Endothelial cell of umbilical vein (primary cell): ENCODE measurements at regions not wholly inside any gene's neighbourhood (a gene's known extent, or its start where the extent isn't known, plus 50 kb on each side); places are given as distances from the start of the nearest gene placed in this dataset.

ENCODE experiments used
- BruUV-seq: library from RNA; stranded (reverse); fragments of 400-500 nt; replicated peaks from 2 replicates; lab custom pipeline; 2021; lab: Mats Ljungman, UMichigan
- CTCF ChIA-PET: fragments of 300-600, 350-600 bp; sonication (Branson Sonifier 250); formaldehyde crosslinking; loops from one replicate; lab custom pipeline; 2021; ENCODE audit warnings: antibody characterized with exemption, inconsistent platforms; lab: Charles Lee
- POLR2A ChIA-PET: fragments of 300-600, 350-600 bp; sonication (Branson Sonifier 250); formaldehyde crosslinking; loops from one replicate; lab custom pipeline; 2021; ENCODE audit warnings: antibody characterized with exemption, inconsistent platforms; lab: Charles Lee
- DNase-seq: peaks from one replicate; pipeline ENCODE4 v3.0.0-alpha.2; 2011; ENCODE audit warnings: low read depth, low spot score
- FAIRE-seq: peaks from 2 replicates; lab custom pipeline; 2011; peaks lifted over from hg19 to GRCh38; lab: Jason Lieb, UNC
- H2AFZ ChIP-seq: 2 replicates; pipeline ENCODE4 v1.6.0; 2012; ENCODE audit warnings: low read depth, low read length, control low read depth, inconsistent platforms
- H3K27ac ChIP-seq: 2 replicates; pipeline ENCODE4 v1.5.1; 2011; ENCODE audit warnings: low read depth, mild to moderate bottlenecking, control low read depth, low read length, moderate library complexity; ENCODE audit not compliant: insufficient read depth
- H3K27me3 ChIP-seq, 2 experiments: 2 replicates each; pipeline versions ENCODE4 v1.6.0 to v1.6.1; 2011; ENCODE audit warnings: low read length in 2 of 2, mixed read lengths in 1 of 2; ENCODE audit not compliant: control insufficient read depth in 2 of 2, insufficient read depth in 2 of 2
- H3K36me3 ChIP-seq, 2 experiments: 2 replicates in 1 of 2; 3 replicates in 1 of 2; pipeline ENCODE4 v1.5.1; 2011; ENCODE audit warnings: low read length in 2 of 2, mild to moderate bottlenecking in 1 of 2, moderate library complexity in 1 of 2; ENCODE audit not compliant: control insufficient read depth in 2 of 2, insufficient read depth in 2 of 2; ENCODE audit errors: extremely low read depth in 1 of 2
- H3K4me1 ChIP-seq: 3 replicates; pipeline ENCODE4 v1.5.1; 2011; ENCODE audit warnings: mild to moderate bottlenecking, low read length; ENCODE audit not compliant: control insufficient read depth, insufficient read depth; ENCODE audit errors: extremely low read depth
- H3K4me2 ChIP-seq: 2 replicates; pipeline ENCODE4 v1.6.1; 2011; ENCODE audit warnings: low read length, control low read depth, mixed read lengths; ENCODE audit not compliant: insufficient read depth
- H3K4me3 ChIP-seq, 3 experiments: fragments of 200-600 bp in 1 of 3; sonication (generic), shearing (Covaris generic) in 1 of 3; replicated peaks in 1 of 3; 2 replicates each; pipeline ENCODE4 v1.5.1; 2011 to 2016; ENCODE audit warnings: control low read depth in 3 of 3, low read length in 3 of 3, mild to moderate bottlenecking in 2 of 3, inconsistent platforms in 1 of 3, low read depth in 1 of 3, moderate library complexity in 1 of 3; ENCODE audit not compliant: insufficient read depth in 1 of 3
- H3K79me2 ChIP-seq: 2 replicates; pipeline ENCODE4 v1.6.0; 2012; ENCODE audit warnings: low read length, inconsistent platforms; ENCODE audit not compliant: control insufficient read depth, insufficient read depth
- H3K9ac ChIP-seq: replicated peaks from 2 replicates; pipeline ENCODE3; 2011; ENCODE audit warnings: low read length, control low read depth; ENCODE audit not compliant: insufficient read depth; ENCODE audit errors: extremely low read depth
- H3K9me1 ChIP-seq: replicated peaks from 3 replicates; pipeline ENCODE4 v1.6.0; 2011; ENCODE audit warnings: mild to moderate bottlenecking, low read length; ENCODE audit not compliant: control insufficient read depth, insufficient read depth; ENCODE audit errors: extremely low read depth
- H3K9me3 ChIP-seq: replicated peaks from 2 replicates; pipeline ENCODE4 v1.5.1; 2012; ENCODE audit warnings: low read length, inconsistent platforms; ENCODE audit not compliant: control insufficient read depth, insufficient read depth
- H4K20me1 ChIP-seq: replicated peaks from 2 replicates; pipeline ENCODE3; 2011; ENCODE audit warnings: mild to moderate bottlenecking, low read length; ENCODE audit not compliant: control insufficient read depth, insufficient read depth; ENCODE audit errors: extremely low read depth
- EZH2 ChIP-seq: IDR thresholded peaks from 2 replicates; pipeline ENCODE4 v1.6.1; 2012; ENCODE audit warnings: borderline replicate concordance, low read depth, mild to moderate bottlenecking, moderate library complexity, low read length, inconsistent platforms; ENCODE audit not compliant: severe bottlenecking
- FOS ChIP-seq: IDR thresholded peaks from 2 replicates; pipeline ENCODE4 v1.6.1; 2011; ENCODE audit warnings: mild to moderate bottlenecking, low read length, moderate library complexity, borderline replicate concordance; ENCODE audit not compliant: insufficient read depth
- GATA2 ChIP-seq: IDR thresholded peaks from 2 replicates; pipeline ENCODE4 v1.7.0; 2011; ENCODE audit warnings: low read depth, mild to moderate bottlenecking, moderate library complexity, mixed read lengths, low read length; ENCODE audit not compliant: insufficient read length, insufficient read depth
- JUN ChIP-seq: IDR thresholded peaks from 2 replicates; pipeline ENCODE4 v1.6.1; 2011; ENCODE audit warnings: borderline replicate concordance, low read depth; ENCODE audit not compliant: insufficient read length, insufficient read depth
- MYC ChIP-seq: IDR thresholded peaks from one replicate; pipeline ENCODE4 v1.6.1; 2011; ENCODE audit warnings: mild to moderate bottlenecking, low read depth, low read length
- POLR2A ChIP-seq: IDR thresholded peaks from 2 replicates; pipeline ENCODE4 v1.6.1; 2012; ENCODE audit warnings: low read depth, mild to moderate bottlenecking, control low read depth, low read length
- POLR2AphosphoS5 ChIP-seq: IDR thresholded peaks from 2 replicates; pipeline ENCODE4 v1.6.1; 2012; ENCODE audit warnings: low read depth, mild to moderate bottlenecking, control low read depth, low read length, moderate library complexity; ENCODE audit not compliant: insufficient read depth
- dilution Hi-C: fragments of 300-500 bp; cut with MboI; formaldehyde crosslinking; loops from one replicate; pipeline ENCODE4 v1.15.0; 2019; ENCODE audit warnings: low sequenced_read_pairs; ENCODE audit not compliant: extremely low pct_ligation_motif_present
- intact Hi-C: fragments of 100-400 bp; cut with micrococcal nuclease; formaldehyde crosslinking; loops from one replicate; pipeline ENCODE4 v1.10.0; 2022
- TF ChIP-seq, protein P1 (sequence below), 2 donors: IDR thresholded peaks; 1 replicate in 1 of 2; 2 replicates in 1 of 2; pipeline ENCODE4 v1.5.1; 2011; ENCODE audit warnings: low read length in 2 of 2, mild to moderate bottlenecking in 2 of 2, moderate library complexity in 2 of 2, control low read depth in 1 of 2, inconsistent platforms in 1 of 2, low read depth in 1 of 2; ENCODE audit not compliant: insufficient read depth in 1 of 2; ENCODE audit errors: extremely low read depth in 1 of 2
- TF ChIP-seq, protein P2 (sequence below): IDR thresholded peaks from 2 replicates; pipeline ENCODE4 v1.6.1; 2011; ENCODE audit not compliant: insufficient read depth, insufficient read length

DNA sequence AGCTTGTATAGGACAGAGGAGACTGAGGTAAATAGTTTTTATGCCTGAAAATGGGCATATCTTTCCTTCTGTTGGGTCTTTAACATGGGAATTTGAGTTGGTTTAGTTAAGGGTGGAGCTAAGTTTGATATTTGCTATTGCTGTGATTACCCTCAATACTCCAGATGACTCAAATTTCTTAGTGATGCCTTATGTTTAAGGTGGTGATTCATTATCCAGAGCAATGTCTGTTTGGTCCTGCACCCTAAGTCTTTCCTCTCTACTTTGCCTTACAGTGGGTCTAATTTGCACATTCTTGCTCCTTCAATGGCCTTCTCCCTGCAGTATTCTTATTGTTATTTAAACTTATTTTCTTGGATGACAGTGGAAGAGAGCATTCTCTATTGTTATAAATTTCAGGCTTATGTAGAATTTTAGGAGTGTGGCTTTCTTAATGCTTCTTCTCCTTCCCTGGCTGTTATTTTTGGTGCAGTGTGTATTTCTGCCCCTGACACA lies 312.9 kb upstream of the RPS23 start:
- ChIA-PET POLR2A (no interaction called here), CTCF (interaction anchor here (1.2 kb wide), 1 partner anchor 11 kb away, joined by 4 read pairs; no protein-coding TSS in a partner anchor)
- Histone ChIP-seq H3K9me3 (no peaks in the 10 kb centered on the region), H3K4me1 (no peaks in the 10 kb centered on the region), H3K36me3 (no peaks in the 10 kb centered on the region), H3K4me3 (no peak overlapping the region), H4K20me1 (no peaks in the 10 kb centered on the region), H3K4me2 (no peak overlapping the region), H3K9me1 (no peaks in the 10 kb centered on the region), H2AFZ (no peak overlapping the region), H3K27me3 (peaks cover 0 to 2% of the 10 kb centered on the region in 2 experiments), H3K9ac (no peak overlapping the region), H3K27ac (no peak overlapping the region), H3K79me2 (no peaks in the 10 kb centered on the region)
- no peak for DNase-seq
- no TSS peak for BruUV-seq
- FAIRE-seq = no peak
- intact Hi-C loops (no loop called here), dilution Hi-C loops (no loop called here)
- TF ChIP-seq JUN = no peak
- TF ChIP-seq, protein P1, sequence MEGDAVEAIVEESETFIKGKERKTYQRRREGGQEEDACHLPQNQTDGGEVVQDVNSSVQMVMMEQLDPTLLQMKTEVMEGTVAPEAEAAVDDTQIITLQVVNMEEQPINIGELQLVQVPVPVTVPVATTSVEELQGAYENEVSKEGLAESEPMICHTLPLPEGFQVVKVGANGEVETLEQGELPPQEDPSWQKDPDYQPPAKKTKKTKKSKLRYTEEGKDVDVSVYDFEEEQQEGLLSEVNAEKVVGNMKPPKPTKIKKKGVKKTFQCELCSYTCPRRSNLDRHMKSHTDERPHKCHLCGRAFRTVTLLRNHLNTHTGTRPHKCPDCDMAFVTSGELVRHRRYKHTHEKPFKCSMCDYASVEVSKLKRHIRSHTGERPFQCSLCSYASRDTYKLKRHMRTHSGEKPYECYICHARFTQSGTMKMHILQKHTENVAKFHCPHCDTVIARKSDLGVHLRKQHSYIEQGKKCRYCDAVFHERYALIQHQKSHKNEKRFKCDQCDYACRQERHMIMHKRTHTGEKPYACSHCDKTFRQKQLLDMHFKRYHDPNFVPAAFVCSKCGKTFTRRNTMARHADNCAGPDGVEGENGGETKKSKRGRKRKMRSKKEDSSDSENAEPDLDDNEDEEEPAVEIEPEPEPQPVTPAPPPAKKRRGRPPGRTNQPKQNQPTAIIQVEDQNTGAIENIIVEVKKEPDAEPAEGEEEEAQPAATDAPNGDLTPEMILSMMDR (IDR thresholded peaks at IDR 0.05; ENCODE audit: extremely low read depth in 1 of 2, insufficient read depth in 1 of 2, low read depth in 1 of 2, low read length in 2 of 2) = no peak
- TF ChIP-seq, protein P2, sequence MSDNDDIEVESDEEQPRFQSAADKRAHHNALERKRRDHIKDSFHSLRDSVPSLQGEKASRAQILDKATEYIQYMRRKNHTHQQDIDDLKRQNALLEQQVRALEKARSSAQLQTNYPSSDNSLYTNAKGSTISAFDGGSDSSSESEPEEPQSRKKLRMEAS = no peak
- TF ChIP-seq POLR2AphosphoS5 = no peak
- no peak for TF ChIP-seq GATA2
- no peak for TF ChIP-seq POLR2A
- TF ChIP-seq FOS = no peak
- TF ChIP-seq MYC = no peak
- no peak for TF ChIP-seq EZH2
